Esophagus squamous epithelium (tissue), 4 donors: ENCODE measurements at regions not wholly inside any gene's neighbourhood (a gene's known extent, or its start where the extent isn't known, plus 50 kb on each side); places are given as distances from the start of the nearest gene placed in this dataset.

Experiments
- CTCF ChIP-seq, 6 experiments: fragments of 450-650 bp in 4 of 6; fragments of 200-600 bp in 2 of 6; sonication (generic) in 2 of 6; IDR thresholded peaks; one replicate each; pipeline ENCODE4 v1.5.1; 2016 to 2019; ENCODE audit warnings: antibody characterized with exemption in 6 of 6, mild to moderate bottlenecking in 4 of 6, moderate library complexity in 4 of 6
- POLR2A ChIP-seq, 4 donors: fragments of 450-650 bp; IDR thresholded peaks; one replicate each; pipeline ENCODE4 v1.6.1; 2017; ENCODE audit warnings: antibody characterized with exemption in 4 of 4, mild to moderate bottlenecking in 4 of 4, moderate library complexity in 3 of 4

GRCh38 chr4:14835288-14835687 is 167.0 kb upstream of the CPEB2 start:
- TF ChIP-seq CTCF (IDR thresholded peaks at IDR 0.05): no peak
- TF ChIP-seq POLR2A (IDR thresholded peaks at IDR 0.05): no peak
